HG02763 (cell line): ENCODE measurements at regions not wholly inside any gene's neighbourhood (a gene's known extent, or its start where the extent isn't known, plus 50 kb on each side); places are given as distances from the start of the nearest gene placed in this dataset.
"Not testable (repeated sequence)": the region's sequence is repeated elsewhere in the genome, so short reads cannot be mapped to it uniquely, and the experiment has no call there.

Experiments
- ATAC-seq: cut with Tn5 transposase; IDR thresholded peaks from one replicate; pipeline ENCODE4 v1.9.1; 2021; ENCODE audit warnings: mild to moderate bottlenecking, moderate library complexity; ENCODE audit not compliant: unreplicated experiment

DNA sequence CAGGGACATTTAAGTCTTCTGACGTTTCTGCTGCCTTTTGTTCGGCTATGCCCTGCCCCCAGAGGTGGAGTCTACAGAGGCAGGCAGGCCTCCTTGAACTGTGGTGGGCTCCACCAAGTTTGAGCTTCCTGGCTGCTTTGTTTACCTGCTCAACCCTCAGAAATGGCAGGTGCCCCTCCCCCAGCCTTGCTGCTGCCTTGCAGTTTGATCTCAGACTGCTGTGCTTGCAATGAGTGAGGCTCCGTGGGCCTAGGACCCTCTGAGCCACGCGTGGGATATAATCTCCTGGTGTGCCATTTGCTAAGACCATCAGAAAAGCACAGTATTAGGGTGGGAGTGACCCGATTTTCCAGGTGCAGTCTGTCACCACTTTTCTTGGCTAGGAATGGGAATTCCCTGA lies 647.3 kb downstream of the CD109 start:
- not testable (repeated sequence) for ATAC-seq

DNA sequence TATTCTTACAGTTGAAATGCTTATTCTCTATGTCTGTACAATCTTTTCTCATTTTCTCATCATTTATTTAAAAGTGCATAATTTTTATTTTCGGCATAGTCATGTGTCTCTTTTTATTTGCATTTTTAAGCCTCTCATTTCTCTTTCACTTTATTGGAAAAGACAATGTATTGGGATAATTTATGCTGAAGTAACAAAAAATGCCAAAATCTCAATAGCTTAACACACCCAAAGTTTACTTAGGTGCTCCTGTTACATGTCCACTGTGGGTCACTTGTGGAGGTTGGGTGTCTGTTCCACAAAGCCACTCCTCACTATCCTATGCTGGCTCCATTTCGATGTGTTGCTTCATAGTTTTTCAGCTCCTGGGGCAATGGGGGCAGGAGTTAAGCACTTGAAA lies 638.7 kb downstream of the CD109 start:
- no peak for ATAC-seq

DNA sequence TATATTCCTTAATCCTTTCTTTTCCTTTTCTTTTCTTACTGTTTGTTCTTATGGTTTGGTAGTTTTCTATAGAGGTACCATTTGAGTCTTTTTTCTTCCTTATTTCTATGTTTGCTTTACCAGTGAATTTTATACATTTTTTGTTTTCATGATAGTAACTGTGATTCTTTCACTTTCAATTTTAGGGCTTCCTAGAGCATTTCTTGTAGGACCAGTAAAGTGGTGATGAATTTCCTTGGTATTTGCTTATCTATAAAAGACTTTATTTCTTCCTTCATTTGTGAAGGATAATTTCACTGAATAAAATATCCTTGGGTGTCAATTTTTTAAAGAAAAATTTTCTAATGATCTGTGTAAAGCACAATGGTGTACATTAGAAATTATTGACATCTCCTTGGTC lies 637.4 kb downstream of the CD109 start:
- no peak for ATAC-seq

DNA sequence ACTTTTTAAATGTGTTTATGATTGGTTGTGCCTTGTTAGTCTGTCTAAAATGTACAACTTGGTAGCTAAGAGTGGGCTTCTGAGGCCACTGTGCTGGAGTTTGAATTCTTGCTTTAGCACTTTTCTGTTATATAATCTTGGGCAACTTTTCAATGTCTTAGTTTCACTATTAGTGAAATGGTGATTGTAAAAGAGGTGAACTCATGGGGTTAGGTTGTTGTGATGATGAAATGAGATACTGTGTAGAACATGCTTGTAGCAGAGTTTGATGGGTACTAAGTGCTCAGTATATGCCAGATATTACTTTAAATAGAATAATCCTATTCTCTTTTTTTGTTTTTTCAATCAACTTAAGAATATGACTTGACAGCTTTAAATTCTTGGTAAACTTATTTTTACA lies 624.7 kb downstream of the CD109 start:
- no peak for ATAC-seq

DNA sequence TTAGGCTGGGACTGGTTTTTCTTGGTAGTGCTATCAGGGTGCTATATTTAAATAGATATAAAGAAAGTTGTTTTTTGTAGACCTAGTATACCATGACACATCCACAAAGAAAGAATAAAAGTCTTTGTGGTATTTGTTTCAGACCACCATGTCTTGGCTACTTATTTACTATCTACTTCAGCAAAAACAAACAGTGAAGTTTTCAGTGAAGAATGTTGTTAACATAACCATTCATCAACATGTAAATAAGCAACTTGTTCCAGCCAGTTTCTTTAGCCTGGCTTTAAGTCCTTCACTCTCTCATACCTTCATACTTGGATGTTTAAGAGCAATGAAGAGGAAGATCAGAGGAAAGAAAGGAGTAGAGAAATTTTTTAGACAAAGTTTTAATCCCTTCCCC lies 624.1 kb downstream of the CD109 start:
- ATAC-seq = no peak

DNA sequence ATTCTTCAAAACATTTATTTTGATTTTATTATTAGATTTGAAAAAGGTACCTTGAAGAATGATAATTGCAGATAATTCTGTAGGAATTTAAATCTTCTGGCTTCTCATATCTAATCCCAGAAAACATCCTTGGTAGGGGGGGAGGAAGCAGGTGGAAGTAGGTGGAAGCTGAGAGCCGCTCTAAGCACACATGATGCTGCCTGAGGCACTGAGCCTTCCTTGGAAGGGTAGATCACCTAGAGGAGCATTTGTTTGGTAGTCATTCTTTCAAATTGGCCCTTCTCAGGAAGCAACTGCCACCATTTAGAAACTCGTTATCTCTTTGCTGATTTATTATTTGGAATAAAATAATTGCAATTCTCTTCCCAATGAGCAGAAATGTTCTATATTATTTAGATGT lies 623.3 kb downstream of the CD109 start:
- no peak for ATAC-seq

DNA sequence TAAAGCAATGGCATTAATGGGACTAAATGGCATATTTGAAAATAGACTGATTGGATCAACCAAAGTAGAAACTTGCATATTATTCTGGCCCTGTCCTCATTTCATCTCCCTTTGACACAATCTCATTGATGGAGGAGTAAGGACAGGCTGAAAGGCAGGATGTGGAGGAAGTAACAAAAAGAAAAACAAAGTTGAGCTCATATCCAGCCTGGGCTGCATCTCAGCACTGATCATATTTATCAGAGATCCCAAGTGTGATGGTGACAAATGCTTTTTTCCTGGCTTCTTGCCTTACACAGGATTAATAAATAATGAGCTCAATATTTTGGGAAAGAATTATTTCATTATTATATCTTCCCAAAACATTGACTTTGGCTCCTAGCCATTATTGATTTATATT lies 622.7 kb downstream of the CD109 start:
- ATAC-seq = no peak

DNA sequence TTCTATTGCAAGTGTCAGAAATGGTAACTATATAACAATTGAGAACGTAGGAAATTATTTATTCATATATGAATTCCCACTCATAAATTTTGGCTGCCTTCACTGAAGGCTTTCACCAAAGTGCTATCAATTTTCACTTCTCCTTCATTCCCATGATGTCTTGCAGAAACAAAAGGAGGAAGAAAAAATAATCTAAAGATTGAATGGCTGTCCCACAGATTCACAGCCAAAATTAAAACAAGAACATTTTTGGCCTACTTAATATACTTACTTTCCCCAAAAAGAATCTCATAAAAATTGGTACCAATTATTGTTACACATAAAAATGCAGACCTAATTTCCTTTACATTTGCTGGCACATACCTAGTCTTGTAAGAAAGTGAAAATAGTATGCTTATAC lies 616.1 kb downstream of the CD109 start:
- no peak for ATAC-seq

DNA sequence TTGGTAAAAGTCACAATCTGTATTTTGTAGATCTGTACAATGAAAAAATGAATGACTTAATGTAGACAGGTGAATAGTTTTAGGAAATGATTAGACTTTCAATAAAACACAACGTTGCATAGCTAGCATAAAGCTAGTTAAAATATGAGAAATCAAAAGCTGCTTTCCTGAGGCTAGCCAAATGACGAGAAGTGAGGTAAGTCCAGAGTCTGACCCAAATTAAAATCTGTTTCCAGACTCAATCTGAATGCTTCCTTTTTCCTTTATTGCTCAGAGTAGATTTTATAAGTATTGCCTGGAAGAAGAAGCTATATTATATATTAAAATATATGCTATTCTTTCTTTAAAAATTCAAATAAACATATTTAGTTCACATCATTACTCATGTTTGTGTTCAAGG lies 615.4 kb downstream of the CD109 start:
- no peak for ATAC-seq

DNA sequence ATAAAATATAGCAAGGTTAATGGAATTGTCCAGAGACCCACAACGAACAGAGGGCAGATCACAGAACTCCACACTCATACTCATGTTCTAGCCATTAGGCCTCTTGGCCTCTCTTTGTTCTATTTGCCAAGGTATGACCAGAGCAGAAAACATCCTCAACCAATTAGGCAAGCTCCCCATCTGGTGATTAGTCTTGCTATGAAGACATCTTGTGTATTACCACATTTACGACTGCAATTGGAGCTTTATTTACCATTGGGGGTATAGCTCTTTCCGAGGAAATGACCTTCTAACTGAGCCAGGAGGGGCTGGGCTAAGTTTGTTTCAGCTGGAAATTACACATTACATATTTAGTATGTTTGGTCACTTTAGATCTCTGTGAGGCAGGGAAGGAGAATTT lies 593.9 kb downstream of the CD109 start:
- no peak for ATAC-seq

DNA sequence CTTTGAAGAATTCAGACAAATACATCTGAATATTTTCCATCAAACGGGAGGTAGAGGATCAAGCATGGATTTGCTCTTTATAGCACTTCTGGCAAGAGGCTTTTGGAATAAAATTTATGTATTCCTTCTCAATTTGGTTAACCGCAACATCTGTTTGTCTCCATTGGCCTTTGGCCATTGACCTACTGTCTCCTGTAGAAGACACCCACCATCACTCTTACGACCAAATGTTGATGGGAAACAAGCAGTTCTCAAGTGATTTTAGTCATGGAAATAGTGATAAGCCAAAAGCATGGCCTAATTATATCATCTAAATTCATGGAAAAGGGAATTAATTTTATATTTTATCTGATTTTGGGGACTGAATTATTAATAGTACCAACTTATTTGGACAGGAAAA lies 591.9 kb downstream of the CD109 start:
- no peak for ATAC-seq

DNA sequence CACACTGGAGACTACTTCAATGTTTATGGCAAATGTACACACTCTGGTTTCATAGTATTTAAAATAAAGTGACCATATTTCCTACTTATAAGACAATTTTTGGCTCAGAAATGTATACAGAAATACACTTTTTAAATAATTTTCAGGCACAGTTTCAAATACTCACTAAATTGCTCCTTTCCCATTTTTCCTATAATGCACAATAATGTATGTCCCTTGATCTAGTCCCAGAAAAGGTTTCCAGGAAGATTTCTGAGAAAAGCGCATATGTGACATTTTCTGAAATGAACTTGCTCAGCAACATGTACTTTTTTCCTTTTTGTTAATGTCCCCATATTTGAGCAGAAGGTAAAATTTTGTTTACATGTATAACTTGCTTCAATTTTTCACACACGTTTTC lies 591.4 kb downstream of the CD109 start:
- ATAC-seq = no peak

DNA sequence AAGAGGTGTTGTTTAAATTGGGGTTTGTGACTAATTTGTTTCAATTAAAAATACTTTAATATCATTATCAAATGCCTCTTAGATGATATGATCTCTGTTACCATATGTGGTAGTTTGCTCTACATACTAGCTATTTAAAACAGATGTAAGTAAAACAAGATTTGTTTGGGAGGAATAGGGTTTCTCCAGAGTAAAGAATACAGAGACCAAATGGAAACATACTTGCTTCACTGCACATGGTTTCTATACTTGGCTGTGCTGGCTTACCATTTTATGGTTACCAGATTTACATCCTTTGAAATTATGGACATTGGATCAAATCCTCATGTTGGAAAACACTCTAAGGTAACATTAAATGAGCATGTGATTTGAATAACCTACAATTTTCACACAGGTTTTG lies 588.3 kb downstream of the CD109 start:
- no peak for ATAC-seq

DNA sequence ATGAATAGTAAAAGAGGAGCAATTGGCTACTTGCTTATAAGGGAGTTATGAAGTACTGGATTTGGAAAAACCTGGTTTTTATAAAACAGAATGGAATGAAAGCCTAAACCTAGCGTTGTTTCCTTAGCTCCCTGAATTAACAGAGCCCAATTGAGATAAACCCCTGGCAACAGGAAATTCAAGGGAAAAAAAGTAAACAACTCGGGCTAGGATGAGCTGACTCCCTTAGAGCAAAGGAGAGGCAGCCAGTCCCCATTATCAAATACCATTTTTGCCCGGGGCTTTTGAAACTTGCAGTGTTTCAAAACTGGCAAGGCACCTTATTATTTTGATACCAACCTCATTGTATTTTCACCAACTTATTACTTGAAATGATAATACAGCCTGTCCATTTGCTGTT lies 587.5 kb downstream of the CD109 start:
- ATAC-seq = no peak

DNA sequence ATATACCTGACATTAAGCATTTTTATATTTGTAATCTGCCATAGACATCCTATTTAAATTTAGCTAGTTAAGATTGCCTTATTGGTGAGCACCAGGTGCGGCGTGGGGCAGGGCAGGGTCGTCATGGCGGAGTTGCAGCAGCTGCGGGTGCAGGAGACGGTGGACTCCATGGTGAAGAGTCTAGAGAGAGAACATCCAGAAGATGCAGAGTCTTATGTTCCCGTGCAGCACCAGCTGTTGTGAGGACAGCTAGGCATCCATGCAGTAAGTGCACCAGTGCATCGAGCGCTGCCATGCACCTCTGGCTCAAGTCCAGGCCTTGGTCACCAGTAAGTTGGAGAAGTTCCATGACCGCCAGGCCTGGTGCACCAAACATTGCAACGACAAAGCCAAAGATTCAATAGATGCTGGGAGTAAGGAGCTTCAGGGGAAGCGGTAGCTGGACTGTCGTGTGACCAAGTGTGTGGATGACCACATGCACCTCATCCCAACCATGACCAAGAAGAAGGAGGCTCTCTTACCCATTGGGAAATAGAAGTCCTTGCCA lies 586.2 kb downstream of the CD109 start:
- ATAC-seq = no peak

DNA sequence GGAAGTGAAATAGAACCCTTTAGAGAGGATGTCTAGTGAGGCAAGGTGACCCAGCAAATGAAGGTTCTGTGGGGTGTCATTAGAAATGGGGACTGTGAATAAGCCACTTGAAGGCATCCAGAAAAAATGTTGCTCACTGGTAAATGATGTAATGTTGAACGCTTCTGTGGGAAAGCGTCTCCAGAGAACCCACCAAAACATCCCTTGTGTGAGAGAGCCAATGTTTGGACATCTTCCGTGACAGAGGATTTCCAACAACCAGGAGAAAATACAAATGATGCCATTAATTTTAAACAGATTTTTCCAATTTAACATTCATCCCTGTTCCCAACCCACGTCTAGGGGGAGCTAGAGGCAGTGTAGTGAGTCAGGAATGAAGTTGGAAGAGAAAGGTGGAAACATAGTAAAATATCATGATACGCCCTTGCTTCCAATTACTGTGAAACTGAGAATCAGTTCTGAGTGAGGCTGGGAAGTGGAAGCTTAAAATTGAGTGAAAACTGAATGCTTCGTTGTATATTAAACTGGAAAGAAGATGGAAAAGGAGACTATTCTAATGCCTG lies 584.2 kb downstream of the CD109 start:
- no peak for ATAC-seq

DNA sequence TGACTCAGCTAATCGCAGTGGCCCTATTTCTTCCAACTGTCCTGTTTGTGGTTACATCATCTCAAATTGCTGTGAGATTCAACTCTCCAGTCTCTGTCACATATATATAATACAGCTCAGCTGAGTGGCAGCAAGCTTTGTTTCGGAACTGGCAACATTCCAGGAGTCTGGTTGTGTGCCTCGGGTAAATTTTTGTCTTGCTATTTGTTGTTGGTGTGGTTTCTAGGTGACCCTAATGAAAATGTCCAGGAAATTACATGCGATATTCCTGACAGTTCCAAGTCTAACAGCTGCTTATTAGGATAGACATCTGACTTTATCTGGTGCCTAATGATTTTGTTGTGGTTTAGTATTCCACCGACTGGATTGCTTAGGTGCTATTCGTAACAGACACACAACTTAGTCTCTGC lies 581.8 kb downstream of the CD109 start:
- ATAC-seq = no peak

DNA sequence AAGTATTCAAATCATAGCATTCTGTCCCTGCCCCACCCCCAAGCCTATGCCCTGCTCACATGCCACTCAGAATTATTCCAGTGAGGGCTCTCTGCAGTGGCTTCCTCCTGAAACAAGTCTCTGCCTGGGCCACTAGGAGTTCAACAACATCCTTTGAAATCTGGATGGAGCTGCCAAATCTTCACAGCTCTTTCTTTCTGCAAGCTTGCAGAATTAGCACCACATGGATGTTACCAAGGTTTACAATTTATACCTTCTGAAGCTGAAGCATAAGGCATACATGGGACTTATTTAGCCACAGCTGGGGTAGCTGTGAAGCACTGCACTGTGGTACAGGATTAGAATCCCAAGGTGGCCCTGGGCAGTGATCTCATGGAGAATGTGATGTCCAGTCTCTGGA lies 577.5 kb downstream of the CD109 start:
- ATAC-seq = no peak

DNA sequence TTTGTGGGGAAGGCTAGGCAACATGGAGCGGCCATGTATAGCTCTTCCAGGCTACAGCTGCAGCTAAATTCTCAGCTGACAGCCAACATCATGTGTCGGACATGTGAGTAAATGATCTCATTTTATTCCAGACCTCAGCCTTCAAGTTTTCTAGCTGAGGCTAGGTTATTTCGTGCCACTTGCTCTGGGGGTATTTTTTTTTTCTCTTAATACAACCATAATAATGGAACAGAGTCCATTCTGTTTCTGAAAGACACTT lies 573.5 kb downstream of the CD109 start:
- ATAC-seq = no peak

DNA sequence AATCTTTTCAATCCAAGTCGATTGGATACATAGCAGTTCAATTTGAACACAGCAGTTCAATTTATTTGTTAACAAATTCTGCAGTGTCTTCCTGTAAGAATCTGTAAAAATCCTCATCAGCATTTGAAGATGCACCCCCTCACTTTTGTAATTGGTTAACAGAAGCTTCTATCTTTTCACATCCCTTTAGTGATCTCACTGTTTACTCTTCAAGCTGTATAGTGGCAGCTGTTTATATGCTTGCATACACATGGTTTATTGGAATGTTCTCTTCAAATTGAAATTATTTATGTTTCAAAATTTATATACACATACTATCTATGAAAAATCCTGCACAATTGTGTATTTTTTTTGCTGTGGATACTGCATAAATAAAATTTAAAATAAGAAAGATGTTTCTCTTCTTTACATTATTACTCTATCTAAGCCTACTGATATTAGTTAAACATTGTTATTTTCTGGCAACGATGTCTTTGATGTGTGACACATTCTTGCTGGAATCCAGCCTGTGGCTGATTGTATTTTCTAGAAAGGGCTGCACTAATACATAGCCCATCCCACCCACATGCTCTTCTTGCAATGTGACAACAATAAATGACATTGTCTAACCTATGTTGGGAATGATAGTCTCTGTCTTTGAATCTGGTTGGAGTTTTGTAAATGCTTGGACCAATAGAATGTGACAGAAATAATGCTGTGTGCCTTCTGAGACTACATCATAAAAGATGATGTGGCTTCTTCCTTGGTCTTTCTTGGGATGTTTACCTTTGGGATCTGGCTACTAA lies 573.0 kb downstream of the CD109 start:
- no peak for ATAC-seq

DNA sequence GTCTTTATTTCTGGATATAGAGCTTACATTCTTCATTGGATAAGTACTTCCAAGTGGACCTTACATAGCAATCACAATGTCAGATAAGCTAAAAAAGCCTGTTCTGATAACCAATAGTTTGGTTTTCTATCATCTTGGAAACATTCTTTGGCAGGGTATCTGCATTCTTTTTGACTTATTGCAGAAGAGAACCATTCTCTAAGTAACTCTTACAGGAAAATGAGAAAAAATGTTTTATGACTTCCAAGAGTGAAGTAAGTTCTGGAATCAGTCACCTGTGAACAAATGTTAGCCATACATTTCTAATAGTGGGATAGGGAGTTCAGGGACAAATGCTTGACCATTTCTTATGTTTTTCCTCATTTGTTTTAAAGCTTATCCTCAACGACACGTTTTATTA lies 564.0 kb downstream of the CD109 start:
- no peak for ATAC-seq

DNA sequence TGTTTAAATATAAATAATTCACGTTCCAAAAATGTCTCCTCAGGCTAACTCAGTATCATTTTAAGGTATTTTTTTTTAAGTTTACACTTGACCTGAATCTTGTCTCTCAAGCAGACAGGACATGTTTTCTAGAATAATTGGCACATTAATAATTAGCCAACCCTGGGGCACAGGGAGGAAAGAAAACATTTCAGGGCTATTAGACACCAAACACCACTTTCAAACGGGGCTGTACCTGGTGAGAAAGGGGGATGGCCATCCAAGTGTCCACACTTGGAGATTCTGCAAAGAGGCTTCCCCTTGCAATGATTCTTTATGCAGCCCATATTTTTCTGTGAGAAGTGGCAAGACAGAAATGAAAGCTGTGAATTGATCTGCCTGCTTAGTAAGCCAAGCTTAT lies 560.8 kb downstream of the CD109 start:
- ATAC-seq = no peak

DNA sequence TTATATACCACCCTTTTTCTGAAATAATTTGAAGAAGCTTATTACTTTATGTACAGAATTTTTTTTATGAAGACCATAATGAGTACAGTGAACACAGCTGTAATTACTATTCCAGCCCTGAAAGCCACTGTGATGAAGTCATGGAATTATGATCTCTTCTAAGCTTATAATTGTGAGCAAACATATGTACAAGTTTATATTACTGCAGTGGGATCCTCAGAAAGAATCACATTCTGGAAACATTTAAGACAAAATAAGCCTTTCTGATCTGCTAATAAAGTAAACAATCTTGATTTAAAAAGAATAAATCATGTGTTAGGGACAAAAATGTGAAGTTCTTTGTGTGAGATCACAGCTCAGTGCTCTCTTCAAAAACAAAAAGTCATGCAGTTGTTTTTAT lies 560.4 kb downstream of the CD109 start:
- ATAC-seq = no peak
